Erythroblast (primary cell): ENCODE measurements at regions not wholly inside any gene's neighbourhood (a gene's known extent, or its start where the extent isn't known, plus 50 kb on each side); places are given as distances from the start of the nearest gene placed in this dataset.

Experiments used
- GATA1 ChIP-seq: IDR thresholded peaks from 2 replicates; pipeline ENCODE4 v1.6.1; 2011; ENCODE audit warnings: low read depth, mild to moderate bottlenecking, control low read depth, low read length, moderate library complexity
- POLR2A ChIP-seq: IDR thresholded peaks from 2 replicates; pipeline ENCODE4 v1.6.1; 2011; ENCODE audit warnings: mild to moderate bottlenecking, low read length

- no peak for TF ChIP-seq POLR2A
- TF ChIP-seq GATA1, result no peak
Measured at GRCh38 chr3:6532101-6532500, 328.8 kb upstream of the GRM7 start.
